ENCODE measurements at regions not wholly inside any gene's neighbourhood (a gene's known extent, or its start where the extent isn't known, plus 50 kb on each side); places are given as distances from the start of the nearest gene placed in this dataset.

DNA sequence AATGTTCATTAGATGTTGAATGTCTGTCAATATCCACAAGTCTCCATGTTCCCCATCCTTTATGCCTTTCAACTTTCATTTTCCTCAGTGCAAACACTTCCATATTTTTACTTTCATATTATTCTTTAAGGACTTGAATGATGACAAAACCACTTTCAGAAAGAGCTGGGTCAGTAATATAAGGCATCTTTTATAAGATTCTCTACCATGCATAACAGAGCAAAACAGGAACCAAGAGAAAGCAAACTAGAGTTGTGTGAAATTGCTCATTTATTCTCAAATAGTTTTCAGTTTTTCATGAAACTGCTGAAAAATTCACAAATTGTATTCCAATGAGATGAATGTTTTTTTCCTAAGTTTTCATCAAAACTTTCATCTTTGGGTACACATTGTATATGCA, 1247.6 kb downstream of the PCDH17 start:
- Histone ChIP-seq H3K36me3 (ENCODE audit: control insufficient read depth, insufficient read depth, low read length) (no peaks in the 10 kb centered on the region), H3K27me3 (ENCODE audit: control insufficient read depth, insufficient read depth, low read length) (no peaks in the 10 kb centered on the region), H3K27ac (ENCODE audit: low read length) (no peak overlapping the region), H3K4me3 (ENCODE audit: low read length) (no peak overlapping the region), H3K4me1 (ENCODE audit: control insufficient read depth, insufficient read depth, low read length) (no peaks in the 10 kb centered on the region), H3K9me3 (ENCODE audit: control insufficient read depth, insufficient read depth, low read length) (no peaks in the 10 kb centered on the region)
- no peaks in the 10 kb centered on the region for H3K27me3 Mint-ChIP-seq (ENCODE audit: low read depth in 2 of 2)
- TF ChIP-seq, protein P1, sequence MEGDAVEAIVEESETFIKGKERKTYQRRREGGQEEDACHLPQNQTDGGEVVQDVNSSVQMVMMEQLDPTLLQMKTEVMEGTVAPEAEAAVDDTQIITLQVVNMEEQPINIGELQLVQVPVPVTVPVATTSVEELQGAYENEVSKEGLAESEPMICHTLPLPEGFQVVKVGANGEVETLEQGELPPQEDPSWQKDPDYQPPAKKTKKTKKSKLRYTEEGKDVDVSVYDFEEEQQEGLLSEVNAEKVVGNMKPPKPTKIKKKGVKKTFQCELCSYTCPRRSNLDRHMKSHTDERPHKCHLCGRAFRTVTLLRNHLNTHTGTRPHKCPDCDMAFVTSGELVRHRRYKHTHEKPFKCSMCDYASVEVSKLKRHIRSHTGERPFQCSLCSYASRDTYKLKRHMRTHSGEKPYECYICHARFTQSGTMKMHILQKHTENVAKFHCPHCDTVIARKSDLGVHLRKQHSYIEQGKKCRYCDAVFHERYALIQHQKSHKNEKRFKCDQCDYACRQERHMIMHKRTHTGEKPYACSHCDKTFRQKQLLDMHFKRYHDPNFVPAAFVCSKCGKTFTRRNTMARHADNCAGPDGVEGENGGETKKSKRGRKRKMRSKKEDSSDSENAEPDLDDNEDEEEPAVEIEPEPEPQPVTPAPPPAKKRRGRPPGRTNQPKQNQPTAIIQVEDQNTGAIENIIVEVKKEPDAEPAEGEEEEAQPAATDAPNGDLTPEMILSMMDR (IDR thresholded peaks at IDR 0.05) = no peak
- no peak overlapping the region for H3K27ac Mint-ChIP-seq
- intact Hi-C loops (cut with micrococcal nuclease) = no loop called here
- no peaks in the 10 kb centered on the region for H3K36me3 Mint-ChIP-seq
- H3K4me3 Mint-ChIP-seq = no peak overlapping the region
- ATAC-seq (no peak), DNase-seq (no peak)
- no peaks in the 10 kb centered on the region for H3K4me1 Mint-ChIP-seq
- H3K9me3 Mint-ChIP-seq = peaks cover 3 to 7% of the 10 kb centered on the region in 2 donors

DNA sequence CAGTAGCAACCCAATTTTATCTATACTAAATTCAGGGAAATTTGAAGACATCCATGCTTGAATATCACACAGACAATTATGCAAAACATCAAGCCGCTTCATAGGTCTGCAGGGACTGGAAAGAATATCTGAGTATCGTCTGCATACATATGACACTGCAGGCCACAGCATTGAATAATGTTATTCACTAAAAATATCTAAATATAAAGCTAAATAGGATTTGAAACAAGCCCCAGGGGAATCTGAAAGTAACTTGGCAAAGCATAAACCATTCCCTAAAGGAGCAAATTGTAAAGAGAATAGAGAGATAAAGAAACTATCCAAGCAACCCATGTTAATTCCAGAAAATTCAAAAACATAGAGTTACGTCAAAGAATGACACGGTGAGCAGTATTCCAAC, 1251.0 kb downstream of the PCDH17 start:
- Mint-ChIP-seq H3K9me3 (peaks cover 2 to 10% of the 10 kb centered on the region in 2 donors), H3K4me3 (no peak overlapping the region), H3K27me3 (ENCODE audit: low read depth in 2 of 2) (no peaks in the 10 kb centered on the region), H3K36me3 (no peaks in the 10 kb centered on the region), H3K4me1 (no peaks in the 10 kb centered on the region), H3K27ac (no peak overlapping the region)
- H3K9me3 ChIP-seq (ENCODE audit: control insufficient read depth, insufficient read depth, low read length) = no peaks in the 10 kb centered on the region
- TF ChIP-seq, protein P1 (IDR thresholded peaks at IDR 0.05) = no peak
- H3K27ac ChIP-seq (ENCODE audit: low read length) = no peak overlapping the region
- no peak overlapping the region for H3K4me3 ChIP-seq (ENCODE audit: low read length)
- intact Hi-C loops (cut with micrococcal nuclease) = no loop called here
- no peaks in the 10 kb centered on the region for H3K4me1 ChIP-seq (ENCODE audit: control insufficient read depth, insufficient read depth, low read length)
- no peaks in the 10 kb centered on the region for H3K27me3 ChIP-seq (ENCODE audit: control insufficient read depth, insufficient read depth, low read length)
- ATAC-seq = no peak
- no peak for DNase-seq
- 67% methylated on average over 2 of the region's 4 CpGs for WGBS (ENCODE audit: insufficient coverage)
- no peaks in the 10 kb centered on the region for H3K36me3 ChIP-seq (ENCODE audit: control insufficient read depth, insufficient read depth, low read length)

DNA sequence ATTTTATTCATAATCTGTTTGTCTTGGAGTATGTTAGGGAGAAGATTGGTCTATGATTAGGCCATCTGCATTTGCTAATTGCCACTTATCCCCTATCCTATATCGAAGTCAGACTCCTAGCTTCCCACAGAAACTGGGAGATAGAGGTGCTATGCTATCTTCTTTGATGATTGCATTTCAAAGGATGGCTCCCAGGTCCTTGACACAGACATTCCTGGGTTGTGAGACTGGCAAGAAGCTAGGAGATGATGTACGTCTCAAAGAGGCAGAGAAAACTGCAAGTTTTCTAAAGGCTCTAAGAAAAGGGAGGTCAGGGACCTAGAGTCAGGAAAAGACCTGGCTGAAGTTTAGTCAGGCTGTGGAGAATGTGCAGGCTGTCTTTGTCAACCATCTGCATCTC, 1251.9 kb downstream of the PCDH17 start:
- Mint-ChIP-seq H3K27ac (no peak overlapping the region), H3K9me3 (peaks cover 3 to 10% of the 10 kb centered on the region in 2 donors), H3K4me3 (no peak overlapping the region), H3K4me1 (no peaks in the 10 kb centered on the region), H3K27me3 (ENCODE audit: low read depth in 2 of 2) (no peaks in the 10 kb centered on the region), H3K36me3 (no peaks in the 10 kb centered on the region)
- TF ChIP-seq, protein P1 (IDR thresholded peaks at IDR 0.05) = no peak
- Histone ChIP-seq H3K36me3 (ENCODE audit: control insufficient read depth, insufficient read depth, low read length) (no peaks in the 10 kb centered on the region), H3K9me3 (ENCODE audit: control insufficient read depth, insufficient read depth, low read length) (no peaks in the 10 kb centered on the region), H3K27me3 (ENCODE audit: control insufficient read depth, insufficient read depth, low read length) (no peaks in the 10 kb centered on the region), H3K4me3 (ENCODE audit: low read length) (no peak overlapping the region), H3K27ac (ENCODE audit: low read length) (no peak overlapping the region), H3K4me1 (ENCODE audit: control insufficient read depth, insufficient read depth, low read length) (no peaks in the 10 kb centered on the region)
- ATAC-seq = no peak
- intact Hi-C loops (cut with micrococcal nuclease) = no loop called here
- no peak for DNase-seq
- 85% methylated on average over 1 of the region's 2 CpGs for WGBS (ENCODE audit: insufficient coverage)

DNA sequence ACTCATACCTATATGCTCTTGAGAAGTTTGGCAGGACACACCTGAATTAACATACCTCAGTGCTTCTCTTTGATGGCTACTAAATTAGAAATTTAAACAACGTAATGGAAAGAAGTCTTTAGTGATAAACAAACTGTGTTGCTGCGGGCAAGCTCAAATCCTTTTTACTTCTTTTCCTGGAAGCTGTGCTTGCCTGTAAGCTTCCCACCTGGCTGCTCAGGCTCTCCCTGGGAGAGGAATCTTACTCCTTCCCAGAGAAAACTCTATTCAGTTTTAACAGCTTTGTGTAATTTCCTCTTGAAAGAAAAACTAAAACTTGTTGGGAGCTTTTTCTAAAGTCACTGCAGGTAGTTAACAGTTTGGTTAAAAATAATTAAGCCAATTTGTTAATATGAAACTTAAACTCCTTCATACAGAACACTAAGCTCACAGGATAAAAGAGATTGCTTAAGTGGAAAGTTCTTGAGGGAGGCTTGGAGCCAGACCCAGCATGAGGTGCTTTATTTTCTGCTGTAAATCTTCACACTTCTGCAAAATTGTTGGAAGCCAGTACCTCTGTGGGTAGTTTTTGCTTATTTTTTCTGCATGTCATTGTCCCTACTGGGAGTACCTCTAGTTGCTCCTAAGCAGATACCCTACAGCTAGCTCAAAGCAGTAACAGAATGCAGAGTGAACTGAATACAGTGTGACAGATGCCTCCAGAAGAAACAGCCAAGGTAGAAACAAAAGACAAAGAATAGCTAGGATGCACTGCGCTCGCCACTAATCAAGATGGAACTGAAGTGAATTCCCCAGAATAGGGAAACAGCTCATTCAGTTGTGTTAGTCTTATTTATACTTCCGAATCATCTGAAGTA, 1253.0 kb downstream of the PCDH17 start:
- DNase-seq (no peak), ATAC-seq (no peak)
- H3K4me1 Mint-ChIP-seq = no peaks in the 10 kb centered on the region
- 72% methylated on average over 4 of the region's 5 CpGs for WGBS (ENCODE audit: insufficient coverage)
- Histone ChIP-seq H3K9me3 (ENCODE audit: control insufficient read depth, insufficient read depth, low read length) (no peaks in the 10 kb centered on the region), H3K36me3 (ENCODE audit: control insufficient read depth, insufficient read depth, low read length) (no peaks in the 10 kb centered on the region), H3K27ac (ENCODE audit: low read length) (no peak overlapping the region), H3K27me3 (ENCODE audit: control insufficient read depth, insufficient read depth, low read length) (no peaks in the 10 kb centered on the region), H3K4me3 (ENCODE audit: low read length) (no peak overlapping the region), H3K4me1 (ENCODE audit: control insufficient read depth, insufficient read depth, low read length) (no peaks in the 10 kb centered on the region)
- intact Hi-C loops (cut with micrococcal nuclease) = no loop called here
- TF ChIP-seq, protein P1 (IDR thresholded peaks at IDR 0.05) = no peak
- H3K9me3 Mint-ChIP-seq = peaks cover 3 to 10% of the 10 kb centered on the region in 2 donors
- H3K27ac Mint-ChIP-seq = no peak overlapping the region
- no peaks in the 10 kb centered on the region for H3K36me3 Mint-ChIP-seq
- H3K4me3 Mint-ChIP-seq = no peak overlapping the region
- H3K27me3 Mint-ChIP-seq (ENCODE audit: low read depth in 2 of 2) = no peaks in the 10 kb centered on the region
